HFF-Myc (cell line): ENCODE measurements at regions not wholly inside any gene's neighbourhood (a gene's known extent, or its start where the extent isn't known, plus 50 kb on each side); places are given as distances from the start of the nearest gene placed in this dataset.

Experiments used
- DNase-seq: peaks from one replicate; pipeline ENCODE4 v3.0.0-alpha.2; 2011; ENCODE audit warnings: low read depth; ENCODE audit errors: extremely low read depth
- H3K4me3 ChIP-seq: replicated peaks from 2 replicates; pipeline ENCODE4 v1.5.1; 2011; ENCODE audit warnings: low read depth, mild to moderate bottlenecking, control low read depth, low read length
- CTCF ChIP-seq: IDR thresholded peaks from 2 replicates; pipeline ENCODE4 v1.5.1; 2012; ENCODE audit warnings: mild to moderate bottlenecking, low read depth, low read length, control low read depth; ENCODE audit errors: missing control alignments

GRCh38 chr6:145017051-145017450 is 718.3 kb downstream of the EPM2A start:
- H3K4me3 ChIP-seq: no peak overlapping the region
- no peak for TF ChIP-seq CTCF
- DNase-seq: no peak

- TF ChIP-seq CTCF: no peak
- DNase-seq: no peak
- H3K4me3 ChIP-seq: no peak overlapping the region
Measured at GRCh38 chr6:145017516-145017915, 717.8 kb downstream of the EPM2A start.

GRCh38 chr6:145018027-145018426 is 717.3 kb downstream of the EPM2A start:
- TF ChIP-seq CTCF: no peak
- DNase-seq: no peak
- no peak overlapping the region for H3K4me3 ChIP-seq

- no peak overlapping the region for H3K4me3 ChIP-seq
- DNase-seq: no peak
- TF ChIP-seq CTCF: no peak
Measured at GRCh38 chr6:145020114-145020513, 715.2 kb downstream of the EPM2A start.

GRCh38 chr6:145020543-145020942 is 714.8 kb downstream of the EPM2A start:
- no peak overlapping the region for H3K4me3 ChIP-seq
- no peak for DNase-seq
- no peak for TF ChIP-seq CTCF

GRCh38 chr6:145022199-145022796 is 713.0 kb downstream of the EPM2A start:
- DNase-seq: no peak
- no peak for TF ChIP-seq CTCF
- no peak overlapping the region for H3K4me3 ChIP-seq

- DNase-seq: no peak
- no peak for TF ChIP-seq CTCF
Measured at GRCh38 chr6:145023116-145023726, 712.1 kb downstream of the EPM2A start.

More at GRCh38 chr6:145023116-145023726, 712.1 kb downstream of the EPM2A start:
- no peak overlapping the region for H3K4me3 ChIP-seq
